RKO (cell line): ENCODE measurements at regions not wholly inside any gene's neighbourhood (a gene's known extent, or its start where the extent isn't known, plus 50 kb on each side); places are given as distances from the start of the nearest gene placed in this dataset.

ENCODE experiments used
- DNase-seq: peaks from one replicate; pipeline ENCODE4 v3.0.0-alpha.2; 2016; ENCODE audit warnings: low spot score

- DNase-seq = peak; percentile 41
Observed at GRCh38 chr10:123573236-123574108, 92.7 kb upstream of the GPR26 start.

DNA sequence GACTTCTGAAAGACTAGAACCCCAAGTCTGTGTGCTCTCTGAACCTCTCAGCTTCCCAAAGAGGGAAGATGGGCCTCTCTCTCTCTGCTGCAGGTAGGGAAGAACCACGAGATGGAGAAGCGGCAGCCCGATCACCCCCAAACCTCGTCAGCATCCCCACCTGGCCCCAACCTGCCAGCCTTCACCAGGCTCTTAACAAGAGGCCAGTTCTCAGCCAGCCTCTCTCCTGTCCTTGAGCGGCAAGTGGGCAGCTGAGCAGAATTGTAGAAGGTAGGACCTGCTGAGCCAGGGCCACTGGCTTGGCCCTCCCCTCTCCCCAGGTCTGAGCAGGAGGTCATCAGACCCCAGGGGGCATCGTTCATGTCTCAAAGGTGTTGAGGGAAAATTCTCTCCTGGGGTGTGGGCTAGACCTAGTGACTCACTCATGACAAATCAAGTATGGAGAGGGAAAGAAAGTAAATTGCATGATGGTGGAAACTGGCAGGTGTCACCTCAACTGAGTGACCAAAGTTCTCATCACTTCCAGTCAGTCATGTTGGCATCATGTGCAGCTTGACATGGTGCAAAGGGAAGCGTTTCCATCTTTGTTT lies 92.0 kb upstream of the GPR26 start:
- DNase-seq = no peak

DNA sequence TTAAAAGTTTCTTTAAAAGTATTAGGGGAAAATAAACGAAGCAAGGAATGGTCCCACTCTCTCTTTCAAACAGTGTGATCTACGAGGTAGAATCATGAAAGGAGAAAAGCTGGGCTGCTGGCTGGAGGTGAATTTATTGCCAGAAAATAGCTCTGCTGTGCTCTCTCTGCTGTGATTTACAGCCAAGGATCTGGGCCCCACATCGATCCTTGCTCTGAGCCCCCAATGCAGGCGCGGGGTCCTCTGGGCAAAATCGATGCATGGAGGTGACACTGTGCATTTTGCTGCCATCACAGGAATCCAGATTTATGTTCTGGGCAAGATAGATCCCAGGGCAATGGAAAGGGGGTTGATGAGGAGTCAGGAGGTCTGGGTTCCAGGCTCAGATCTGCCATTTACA lies 91.0 kb upstream of the GPR26 start:
- DNase-seq = no peak

DNA sequence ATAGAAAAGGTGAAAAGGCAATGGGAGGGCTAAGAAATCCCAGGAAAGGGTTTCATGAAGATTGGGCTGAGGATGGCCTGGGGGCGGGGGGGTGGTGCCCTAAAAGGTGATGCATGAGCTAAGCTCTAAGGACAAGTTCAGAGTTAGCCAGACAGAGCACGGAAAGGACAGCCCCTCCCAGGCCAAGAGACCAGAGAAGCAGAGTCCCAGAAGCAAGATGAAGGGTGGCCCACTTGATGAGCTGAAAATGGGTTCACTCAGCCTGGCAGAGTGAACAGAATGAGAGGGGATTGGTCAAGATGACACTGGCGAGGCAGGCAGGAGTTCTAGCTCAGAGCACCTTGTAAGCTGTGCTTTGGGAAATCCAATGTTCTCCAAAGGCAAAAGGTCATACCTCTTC lies 89.4 kb upstream of the GPR26 start:
- DNase-seq = no peak

DNA sequence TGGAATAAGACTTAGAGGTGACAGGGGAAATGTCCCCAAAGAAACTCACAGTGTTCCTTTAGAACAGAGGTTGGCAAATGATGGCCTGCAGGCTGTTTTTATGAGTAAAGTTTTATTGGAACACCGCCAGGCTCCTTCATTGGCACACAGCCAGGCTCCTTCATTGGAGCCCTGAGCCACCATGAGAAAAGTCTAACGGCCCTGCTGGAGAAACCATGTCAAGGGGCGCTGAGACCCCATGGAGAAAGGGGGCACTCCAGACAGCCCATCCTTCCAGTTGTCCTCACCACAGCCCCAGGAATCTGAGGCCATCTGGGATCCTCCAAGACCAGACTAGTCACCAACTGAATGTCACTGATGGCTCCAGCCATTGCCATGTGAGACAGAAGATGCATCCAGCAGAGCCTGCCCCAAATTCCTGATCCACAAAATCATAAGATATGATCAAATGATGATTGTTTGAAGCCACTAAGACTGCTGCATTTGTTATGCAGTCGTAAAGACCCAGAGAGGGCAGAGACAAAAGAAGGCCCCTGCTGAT lies 88.2 kb upstream of the GPR26 start:
- DNase-seq = no peak

- no peak for DNase-seq
Observed at GRCh38 chr10:123578721-123579120, 87.4 kb upstream of the GPR26 start.

DNA sequence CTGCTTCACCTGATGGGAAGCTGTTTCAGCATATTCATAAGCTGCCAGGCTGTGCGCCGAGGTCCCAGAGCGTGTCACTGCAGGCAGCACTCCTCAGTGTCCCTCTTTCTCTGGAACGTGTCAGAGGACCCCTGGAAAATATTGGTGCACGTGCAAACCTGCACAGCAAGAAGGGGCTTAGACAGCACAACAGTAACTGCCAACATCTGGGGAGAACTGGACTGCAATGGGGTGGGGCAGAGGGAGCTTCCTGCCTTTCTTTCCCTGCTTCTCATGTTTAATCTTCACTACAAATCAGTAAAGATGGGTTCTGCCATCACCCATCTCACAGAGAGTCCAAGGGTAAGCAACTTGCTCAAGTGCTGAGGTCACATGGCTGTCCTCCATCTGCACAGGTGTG lies 86.5 kb upstream of the GPR26 start:
- no peak for DNase-seq

- no peak for DNase-seq
Observed at GRCh38 chr10:123580426-123580825, 85.7 kb upstream of the GPR26 start.

GRCh38 chr10:123581656-123582055 lies 84.5 kb upstream of the GPR26 start:
- no peak for DNase-seq

DNA sequence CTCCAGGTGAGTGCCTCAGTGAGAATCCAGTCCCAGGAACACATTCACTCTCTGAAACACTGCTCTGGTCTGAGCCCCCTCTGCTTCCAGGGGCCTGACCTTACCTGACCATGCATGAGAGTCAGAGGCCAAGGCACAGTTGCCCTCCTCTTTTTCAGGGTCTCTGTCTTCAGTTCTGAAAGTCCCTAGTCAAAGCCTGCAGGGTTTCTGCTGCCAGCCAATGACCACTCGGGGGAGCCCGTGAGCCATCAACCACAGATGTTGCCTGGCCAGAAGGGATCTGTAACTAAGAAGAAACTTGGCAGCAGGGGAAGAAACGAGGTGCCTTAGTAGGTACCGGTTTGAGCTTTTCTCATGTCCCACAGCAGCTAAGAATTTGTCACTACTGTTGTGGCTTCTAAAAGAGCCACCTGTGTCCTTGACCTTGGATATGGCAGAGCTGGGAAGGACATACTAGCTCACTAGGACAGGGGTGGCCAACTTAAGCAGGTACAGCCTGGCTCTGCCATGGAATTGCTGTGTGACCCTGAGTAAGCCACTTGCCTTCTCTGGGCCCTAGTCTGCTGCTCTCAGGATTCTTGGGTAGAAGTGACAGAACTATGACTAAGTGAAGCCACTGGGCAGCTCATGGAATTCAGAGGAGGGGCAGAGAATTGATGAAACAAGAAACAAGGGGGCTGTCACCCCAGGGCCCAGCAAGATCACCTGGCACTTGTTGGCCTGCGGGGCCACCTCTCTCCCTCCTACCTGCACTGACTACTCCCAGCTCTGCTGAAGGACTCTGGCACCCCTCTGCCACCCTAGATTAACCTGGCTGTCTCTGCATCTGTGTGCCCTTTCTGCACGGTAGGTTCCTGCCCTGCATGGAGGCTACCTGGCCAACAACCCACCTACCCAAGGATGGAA lies 83.8 kb upstream of the GPR26 start:
- peak; percentile 67 for DNase-seq

DNA sequence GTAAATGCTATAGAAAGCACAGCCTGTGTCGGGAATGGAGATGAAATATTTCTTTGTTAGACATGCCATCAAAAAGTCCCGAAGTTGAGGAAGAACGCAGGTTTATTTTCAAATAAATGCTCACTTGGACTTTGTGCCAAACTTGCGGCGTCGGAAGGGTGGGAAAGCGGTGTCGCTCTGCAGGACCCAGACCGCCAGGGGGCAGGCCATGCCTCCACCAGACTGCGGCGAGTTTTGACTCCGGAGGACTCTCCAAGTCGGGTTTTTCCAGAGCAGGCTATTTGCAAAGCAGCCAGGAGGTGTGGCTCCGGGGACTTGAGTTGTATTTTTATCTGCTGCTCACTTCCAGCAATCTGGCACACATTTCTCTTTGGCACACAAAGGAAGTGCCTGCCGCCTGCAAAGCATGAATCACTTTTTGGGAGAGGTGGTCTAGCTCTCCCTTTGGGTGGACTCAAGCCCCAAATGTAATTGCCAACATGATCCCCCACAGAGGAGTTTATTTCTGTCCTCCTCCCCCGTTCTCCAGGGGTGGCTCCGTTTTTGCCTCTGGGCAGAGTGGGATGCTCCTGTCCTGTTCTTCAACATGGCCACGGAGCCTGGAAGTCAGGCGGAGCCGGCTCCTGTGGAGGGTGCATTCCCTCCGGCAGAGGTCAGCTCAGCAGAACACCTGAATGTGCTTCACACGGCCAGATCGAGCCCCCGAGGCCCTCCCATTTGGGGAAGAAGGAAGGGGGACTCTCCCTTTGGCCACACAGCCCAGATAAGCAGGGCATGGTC lies 82.3 kb upstream of the GPR26 start:
- DNase-seq = peak; percentile 16

DNA sequence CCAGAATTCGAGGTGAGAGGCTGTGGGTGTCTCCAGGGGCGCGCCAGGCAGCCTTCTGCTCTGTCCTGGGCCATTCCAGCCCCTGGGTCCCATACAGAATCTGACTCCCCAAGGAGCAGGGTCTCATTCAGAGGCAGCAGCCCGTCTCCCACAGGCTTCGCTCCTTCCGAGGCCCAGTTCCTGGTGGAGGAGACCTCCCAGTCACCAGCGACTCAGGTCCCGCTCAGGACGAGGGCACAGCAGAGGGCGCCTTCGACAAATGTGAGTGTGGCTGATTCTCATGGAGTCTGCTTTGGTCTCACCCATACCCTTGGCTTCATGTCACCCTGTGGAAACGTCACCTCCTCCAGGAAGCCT lies 81.8 kb upstream of the GPR26 start:
- no peak for DNase-seq

GRCh38 chr10:123585477-123586445 lies 80.4 kb upstream of the GPR26 start:
- DNase-seq = no peak

- no peak for DNase-seq
Observed at GRCh38 chr10:123587110-123587509, 79.0 kb upstream of the GPR26 start.

- no peak for DNase-seq
Observed at GRCh38 chr10:123588386-123588914, 77.7 kb upstream of the GPR26 start.

- no peak for DNase-seq
Observed at GRCh38 chr10:123595661-123596060, 70.5 kb upstream of the GPR26 start.

DNA sequence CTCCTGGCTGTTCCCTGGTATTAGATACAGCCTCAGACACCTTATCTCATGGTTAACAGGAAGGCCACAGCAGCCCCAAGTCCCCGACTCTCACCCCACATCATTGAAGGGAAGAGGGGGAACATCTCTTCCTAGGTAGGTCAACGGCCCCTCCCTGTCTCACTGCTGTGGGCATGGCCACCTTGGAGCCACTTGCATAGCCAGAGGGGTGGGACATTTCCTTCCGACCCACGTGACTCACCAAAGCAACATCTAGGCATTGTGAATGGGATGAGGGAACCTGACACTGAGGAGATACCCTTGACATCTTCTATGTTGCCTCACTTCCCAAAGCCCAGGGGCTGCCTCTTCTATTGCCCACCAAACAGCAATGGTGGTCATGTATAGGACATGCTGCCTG lies 68.5 kb upstream of the GPR26 start:
- no peak for DNase-seq

- no peak for DNase-seq
Observed at GRCh38 chr10:123599366-123599849, 66.7 kb upstream of the GPR26 start.

GRCh38 chr10:123600177-123600576 lies 66.0 kb upstream of the GPR26 start:
- DNase-seq = no peak

GRCh38 chr10:123603130-123603529 lies 63.0 kb upstream of the GPR26 start:
- DNase-seq = no peak
